Epithelial cell of prostate (primary cell): ENCODE measurements at regions not wholly inside any gene's neighbourhood (a gene's known extent, or its start where the extent isn't known, plus 50 kb on each side); places are given as distances from the start of the nearest gene placed in this dataset.
"Not testable (repeated sequence)": the region's sequence is repeated elsewhere in the genome, so short reads cannot be mapped to it uniquely, and the experiment has no call there.

Source experiments
- DNase-seq: peaks from one replicate; pipeline ENCODE4 v3.0.0-alpha.2; 2011; ENCODE audit warnings: low read depth, low spot score
- H3K27ac ChIP-seq: fragments of 450-650 bp; 2 replicates; pipeline ENCODE4 v1.5.1; 2017; ENCODE audit warnings: mild to moderate bottlenecking

GRCh38 chr2:166750624-166751023, 137.7 kb upstream of the XIRP2 start:
- no peak overlapping the region for H3K27ac ChIP-seq
- no peak for DNase-seq

- not testable (repeated sequence) for H3K27ac ChIP-seq, DNase-seq
These were observed 144.2 kb upstream of the XIRP2 start for GRCh38 chr2:166744117-166744516.

- H3K27ac ChIP-seq, DNase-seq: not testable (repeated sequence)
These were observed 144.8 kb upstream of the XIRP2 start for GRCh38 chr2:166743482-166743881.

GRCh38 chr2:166727095-166727494, 161.2 kb upstream of the XIRP2 start:
- no peak for DNase-seq
- no peak overlapping the region for H3K27ac ChIP-seq

GRCh38 chr2:166725927-166726924, 162.1 kb upstream of the XIRP2 start:
- no peak for DNase-seq

GRCh38 chr2:166716968-166717367, 171.3 kb upstream of the XIRP2 start:
- no peak overlapping the region for H3K27ac ChIP-seq
- no peak for DNase-seq

More at GRCh38 chr2:166725927-166726924, 162.1 kb upstream of the XIRP2 start:
- no peak overlapping the region for H3K27ac ChIP-seq

- DNase-seq: no peak
- no peak overlapping the region for H3K27ac ChIP-seq
These were observed 188.2 kb upstream of the XIRP2 start for GRCh38 chr2:166700079-166700478.

GRCh38 chr2:166695154-166695553, 193.1 kb upstream of the XIRP2 start:
- H3K27ac ChIP-seq: no peak overlapping the region
- no peak for DNase-seq

GRCh38 chr2:166686057-166686456, 192.0 kb upstream of the SCN7A start:
- H3K27ac ChIP-seq, DNase-seq: not testable (repeated sequence)

- H3K27ac ChIP-seq: no peak overlapping the region
These were observed 183.9 kb upstream of the SCN7A start for GRCh38 chr2:166677996-166678395.

GRCh38 chr2:166676716-166677115, 182.7 kb upstream of the SCN7A start:
- no peak overlapping the region for H3K27ac ChIP-seq
- no peak for DNase-seq

More at GRCh38 chr2:166677996-166678395, 183.9 kb upstream of the SCN7A start:
- DNase-seq: no peak

- no peak overlapping the region for H3K27ac ChIP-seq
- DNase-seq: no peak
These were observed 181.5 kb upstream of the SCN7A start for GRCh38 chr2:166675553-166675952.

GRCh38 chr2:166673986-166674385, 179.9 kb upstream of the SCN7A start:
- no peak overlapping the region for H3K27ac ChIP-seq
- DNase-seq: no peak

- H3K27ac ChIP-seq: no peak overlapping the region
- DNase-seq: no peak
These were observed 177.8 kb upstream of the SCN7A start for GRCh38 chr2:166671801-166672200.

GRCh38 chr2:166671235-166671634, 177.2 kb upstream of the SCN7A start:
- DNase-seq: no peak

GRCh38 chr2:166665991-166666940, 172.2 kb upstream of the SCN7A start:
- DNase-seq: no peak

More at GRCh38 chr2:166671235-166671634, 177.2 kb upstream of the SCN7A start:
- no peak overlapping the region for H3K27ac ChIP-seq

GRCh38 chr2:166661824-166662223, 167.8 kb upstream of the SCN7A start:
- no peak for DNase-seq
- no peak overlapping the region for H3K27ac ChIP-seq

More at GRCh38 chr2:166665991-166666940, 172.2 kb upstream of the SCN7A start:
- no peak overlapping the region for H3K27ac ChIP-seq

GRCh38 chr2:166661391-166661790, 167.3 kb upstream of the SCN7A start:
- H3K27ac ChIP-seq: no peak overlapping the region
- no peak for DNase-seq

- no peak overlapping the region for H3K27ac ChIP-seq
- DNase-seq: no peak
These were observed 164.9 kb upstream of the SCN7A start for GRCh38 chr2:166658901-166659300.

GRCh38 chr2:166653185-166653813, 159.2 kb upstream of the SCN7A start:
- H3K27ac ChIP-seq: no peak overlapping the region
- DNase-seq: no peak
